ENCODE measurements at regions not wholly inside any gene's neighbourhood (a gene's known extent, or its start where the extent isn't known, plus 50 kb on each side); places are given as distances from the start of the nearest gene placed in this dataset.

GRCh38 chr7:65254061-65254460 is 119.6 kb upstream of the ZNF92 start:
- no peaks in the 10 kb centered on the region for H3K27me3 ChIP-seq (ENCODE audit: insufficient read depth, poor library complexity, severe bottlenecking)
- H3K4me3 ChIP-seq (ENCODE audit: severe bottlenecking): no peak overlapping the region
- DNase-seq (ENCODE audit: low spot score): no peak
- ATAC-seq (ENCODE audit: low read depth): no peak
- no peak for TF ChIP-seq CTCF (IDR thresholded peaks at IDR 0.05; ENCODE audit: poor library complexity, severe bottlenecking)
- no peak overlapping the region for H3K27ac ChIP-seq (ENCODE audit: poor library complexity, severe bottlenecking)
- no peaks in the 10 kb centered on the region for H3K4me1 ChIP-seq (ENCODE audit: insufficient read depth, poor library complexity, severe bottlenecking)
- no peaks in the 10 kb centered on the region for H3K36me3 ChIP-seq (ENCODE audit: low read depth)
- no peaks in the 10 kb centered on the region for H3K9me3 ChIP-seq (ENCODE audit: severe bottlenecking)

GRCh38 chr7:65251851-65252620 is 121.6 kb upstream of the ZNF92 start:
- no peaks in the 10 kb centered on the region for H3K36me3 ChIP-seq (ENCODE audit: low read depth)
- no peak for DNase-seq (ENCODE audit: low spot score)
- H3K27me3 ChIP-seq (ENCODE audit: insufficient read depth, poor library complexity, severe bottlenecking): no peaks in the 10 kb centered on the region
- H3K4me3 ChIP-seq (ENCODE audit: severe bottlenecking): peak overlapping the region; percentile 46
- no peaks in the 10 kb centered on the region for H3K4me1 ChIP-seq (ENCODE audit: insufficient read depth, poor library complexity, severe bottlenecking)
- H3K9me3 ChIP-seq (ENCODE audit: severe bottlenecking): no peaks in the 10 kb centered on the region
- no peak overlapping the region for H3K27ac ChIP-seq (ENCODE audit: poor library complexity, severe bottlenecking)
- peak; percentile 86 for ATAC-seq (ENCODE audit: low read depth)
- TF ChIP-seq CTCF (IDR thresholded peaks at IDR 0.05; ENCODE audit: poor library complexity, severe bottlenecking): no peak

- Histone ChIP-seq H3K9me3 (ENCODE audit: severe bottlenecking) (no peaks in the 10 kb centered on the region), H3K4me1 (ENCODE audit: insufficient read depth, poor library complexity, severe bottlenecking) (no peaks in the 10 kb centered on the region), H3K36me3 (ENCODE audit: low read depth) (no peaks in the 10 kb centered on the region), H3K4me3 (ENCODE audit: severe bottlenecking) (no peak overlapping the region), H3K27ac (ENCODE audit: poor library complexity, severe bottlenecking) (no peak overlapping the region), H3K27me3 (ENCODE audit: insufficient read depth, poor library complexity, severe bottlenecking) (no peaks in the 10 kb centered on the region)
- no peak for TF ChIP-seq CTCF (IDR thresholded peaks at IDR 0.05; ENCODE audit: poor library complexity, severe bottlenecking)
- no peak for DNase-seq (ENCODE audit: low spot score)
- no peak for ATAC-seq (ENCODE audit: low read depth)
These were observed 122.8 kb upstream of the ZNF92 start for GRCh38 chr7:65250697-65251395.

GRCh38 chr7:65250216-65250615 is 123.4 kb upstream of the ZNF92 start:
- no peak for ATAC-seq (ENCODE audit: low read depth)
- DNase-seq (ENCODE audit: low spot score): no peak

More at GRCh38 chr7:65250216-65250615, 123.4 kb upstream of the ZNF92 start:
- H3K27me3 ChIP-seq (ENCODE audit: insufficient read depth, poor library complexity, severe bottlenecking): no peaks in the 10 kb centered on the region
- no peaks in the 10 kb centered on the region for H3K4me1 ChIP-seq (ENCODE audit: insufficient read depth, poor library complexity, severe bottlenecking)
- H3K4me3 ChIP-seq (ENCODE audit: severe bottlenecking): no peak overlapping the region
- no peak overlapping the region for H3K27ac ChIP-seq (ENCODE audit: poor library complexity, severe bottlenecking)
- H3K36me3 ChIP-seq (ENCODE audit: low read depth): no peaks in the 10 kb centered on the region
- TF ChIP-seq CTCF (IDR thresholded peaks at IDR 0.05; ENCODE audit: poor library complexity, severe bottlenecking): no peak
- H3K9me3 ChIP-seq (ENCODE audit: severe bottlenecking): no peaks in the 10 kb centered on the region

All from RWPE2 (cell line).